Panc1 (cell line): ENCODE measurements at regions not wholly inside any gene's neighbourhood (a gene's known extent, or its start where the extent isn't known, plus 50 kb on each side); places are given as distances from the start of the nearest gene placed in this dataset.

Source experiments
- CTCF ChIP-seq: fragments of 450-650 bp; IDR thresholded peaks from 2 replicates; pipeline ENCODE4 v1.5.1; 2017; ENCODE audit warnings: mild to moderate bottlenecking
- TCF7L2 ChIP-seq: IDR thresholded peaks from 2 replicates; pipeline ENCODE4 v1.6.1; 2011; ENCODE audit warnings: mild to moderate bottlenecking, low read depth, low read length, inconsistent platforms

GRCh38 chr3:3705090-3705775 is 94.0 kb upstream of the LRRN1 start:
- TF ChIP-seq CTCF (no peak), TCF7L2 (no peak)
